Activated CD4-positive, alpha-beta T cell treated with anti-CD3 and anti-CD28 coated beads, Interleukin-2, Interleukin-6, amounts not matched to agents 100 ng/mL and 50 ng/mL, durations not matched to agents 16 hours and 8 hours (primary cell): ENCODE measurements at regions not wholly inside any gene's neighbourhood (a gene's known extent, or its start where the extent isn't known, plus 50 kb on each side); places are given as distances from the start of the nearest gene placed in this dataset.

Experiments used
- DNase-seq: peaks from one replicate; pipeline ENCODE4 v3.0.0-alpha.2; 2020

- DNase-seq = no peak
Measured at GRCh38 chr10:117884592-117884991, 162.1 kb downstream of the RAB11FIP2 start.

GRCh38 chr10:117885206-117885829 lies 161.4 kb downstream of the RAB11FIP2 start:
- no peak for DNase-seq

GRCh38 chr10:117886766-117887165 lies 160.0 kb downstream of the RAB11FIP2 start:
- no peak for DNase-seq

GRCh38 chr10:117889664-117890063 lies 157.1 kb downstream of the RAB11FIP2 start:
- DNase-seq = no peak

- DNase-seq = no peak
Measured at GRCh38 chr10:117892681-117893220, 154.0 kb downstream of the RAB11FIP2 start.

- no peak for DNase-seq
Measured at GRCh38 chr10:117894339-117894738, 152.4 kb downstream of the RAB11FIP2 start.

DNA sequence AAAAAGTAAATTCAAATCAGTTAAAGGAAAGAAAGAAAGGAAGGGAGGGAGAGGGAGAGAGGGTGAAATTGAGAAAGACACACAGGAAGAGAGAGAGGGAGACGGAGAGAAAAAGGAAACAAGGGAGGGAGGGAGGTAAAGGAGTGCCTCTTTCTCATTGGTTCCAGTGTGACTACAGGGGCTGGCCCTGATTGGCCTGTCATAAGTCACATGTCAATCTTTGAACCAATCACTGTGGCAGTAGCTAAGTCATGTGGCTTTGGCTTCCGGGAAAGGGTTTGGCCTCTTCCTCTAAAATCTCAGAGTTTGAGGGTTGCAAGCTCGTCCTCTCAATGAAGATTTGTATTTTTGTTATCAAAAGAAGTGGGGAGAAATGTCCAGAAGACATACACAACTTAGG lies 150.2 kb downstream of the RAB11FIP2 start:
- DNase-seq = no peak

GRCh38 chr10:117899181-117899683 lies 147.5 kb downstream of the RAB11FIP2 start:
- DNase-seq = no peak

DNA sequence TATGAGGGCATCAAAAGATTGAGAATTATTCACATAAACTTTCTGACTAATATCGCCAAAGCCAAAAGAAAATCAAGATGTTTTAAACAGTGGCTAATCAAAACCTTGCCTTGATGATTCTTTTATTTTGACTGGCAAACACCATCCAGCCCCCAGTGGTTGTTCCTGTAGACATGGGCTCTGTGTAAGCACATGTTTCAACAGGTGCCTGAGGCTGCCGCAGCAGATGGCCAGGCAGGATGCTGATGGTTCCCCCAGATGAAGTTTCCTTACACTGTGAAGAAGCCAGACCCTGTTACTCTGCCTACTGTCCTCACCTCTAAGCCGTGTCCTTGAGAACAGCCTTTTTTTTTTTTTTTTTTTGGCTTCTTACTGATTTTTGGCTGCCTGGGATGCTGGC lies 146.5 kb downstream of the RAB11FIP2 start:
- DNase-seq = no peak

GRCh38 chr10:117903854-117904253 lies 142.9 kb downstream of the RAB11FIP2 start:
- no peak for DNase-seq

- DNase-seq = no peak
Measured at GRCh38 chr10:117905404-117905803, 141.3 kb downstream of the RAB11FIP2 start.

- DNase-seq = no peak
Measured at GRCh38 chr10:117911684-117912083, 135.1 kb downstream of the RAB11FIP2 start.

DNA sequence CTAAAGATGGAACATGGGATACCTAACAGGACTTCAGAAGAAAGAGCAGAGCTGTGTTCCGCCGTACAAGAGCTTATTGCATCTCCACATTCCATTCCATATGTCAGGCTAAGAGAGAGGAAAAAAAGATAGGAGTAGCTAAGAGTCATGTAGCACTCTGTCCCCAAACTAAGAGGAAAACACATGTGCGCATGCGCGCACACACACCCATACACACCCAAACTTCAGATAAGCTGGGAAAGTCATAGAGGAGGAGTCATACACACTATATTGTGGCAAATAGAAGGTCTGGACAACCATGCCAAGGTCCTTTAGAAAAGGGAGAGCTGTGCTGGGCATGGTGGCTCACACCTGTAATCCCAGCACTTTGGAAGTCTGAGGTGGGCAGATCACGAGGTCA lies 132.4 kb downstream of the RAB11FIP2 start:
- no peak for DNase-seq

DNA sequence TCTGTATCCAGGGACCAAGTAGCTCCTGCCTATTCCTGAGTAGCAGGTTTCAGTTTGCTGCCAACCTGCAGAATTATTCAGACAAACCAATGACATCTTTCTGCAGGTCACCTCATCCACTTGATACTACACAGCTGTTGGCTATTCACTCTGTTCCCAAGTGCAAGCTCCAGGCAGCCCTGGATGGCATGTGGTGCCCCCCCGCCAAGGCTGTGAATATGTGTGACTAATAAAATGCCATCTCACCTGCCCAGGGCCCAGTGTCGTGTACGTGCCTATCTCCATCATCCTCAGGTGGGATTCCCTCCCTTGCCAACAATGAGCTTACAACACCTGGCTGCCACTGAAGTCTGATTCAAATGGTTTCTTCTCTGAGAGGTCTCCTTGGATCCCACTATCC lies 125.8 kb downstream of the RAB11FIP2 start:
- no peak for DNase-seq

- DNase-seq = no peak
Measured at GRCh38 chr10:117921421-117921820, 125.3 kb downstream of the RAB11FIP2 start.

- no peak for DNase-seq
Measured at GRCh38 chr10:117924820-117925219, 121.9 kb downstream of the RAB11FIP2 start.

DNA sequence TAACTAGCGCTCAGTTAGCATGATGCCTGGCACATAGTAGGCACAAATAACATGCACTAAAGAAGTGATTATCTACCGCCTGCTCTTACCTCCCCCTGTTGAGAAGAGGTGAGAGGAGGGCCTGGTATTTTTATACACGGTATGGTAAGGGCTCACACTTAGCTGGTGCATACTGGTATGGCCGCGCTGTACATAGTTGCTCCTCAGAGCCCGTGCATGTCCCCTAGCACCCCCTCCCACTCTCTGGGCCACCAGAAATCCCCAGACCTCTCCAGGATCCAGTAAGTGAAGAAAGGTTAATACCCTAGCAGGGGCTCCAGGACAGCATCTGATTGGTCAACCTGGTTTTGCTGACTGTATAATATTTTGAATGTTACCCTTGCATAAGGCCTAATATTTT lies 121.4 kb downstream of the RAB11FIP2 start:
- no peak for DNase-seq

DNA sequence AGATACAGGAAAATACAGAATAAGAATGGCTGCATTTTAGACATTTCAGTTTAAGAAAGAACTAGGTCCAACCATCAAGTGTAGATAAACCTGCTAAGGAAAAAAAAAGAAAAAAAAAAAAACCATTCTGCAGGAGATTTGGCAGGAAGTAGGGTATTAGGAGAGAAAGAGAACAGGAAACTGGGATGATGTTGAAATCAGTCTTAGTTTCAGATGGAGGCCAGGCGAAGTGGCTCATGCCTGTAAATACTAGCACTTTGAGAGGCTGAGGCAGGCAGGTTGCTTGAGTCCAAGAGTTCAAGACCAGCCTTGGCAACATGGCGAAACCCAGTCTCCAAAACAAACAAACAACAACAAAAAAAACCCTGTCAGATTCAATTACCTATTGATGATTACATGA lies 120.2 kb downstream of the RAB11FIP2 start:
- DNase-seq = no peak

- no peak for DNase-seq
Measured at GRCh38 chr10:117927332-117927731, 119.4 kb downstream of the RAB11FIP2 start.

DNA sequence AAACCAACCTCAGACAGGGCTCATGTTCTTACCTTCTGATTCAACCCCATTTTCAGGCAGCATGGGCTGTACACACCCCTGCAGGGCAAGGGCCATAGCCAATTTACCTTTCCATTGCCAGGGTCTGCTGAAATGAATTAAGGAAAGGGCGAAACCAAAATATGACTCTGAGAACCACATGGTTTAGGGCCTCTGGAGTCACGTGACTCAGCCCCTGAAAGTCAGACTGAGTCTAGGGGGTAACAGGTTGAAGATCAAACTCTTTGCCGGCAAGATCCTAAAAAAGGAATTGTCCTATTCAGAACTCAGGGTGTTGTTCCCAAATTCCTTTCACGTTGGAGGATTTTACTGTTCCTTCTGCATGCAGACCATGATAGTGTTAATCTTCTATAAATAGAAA lies 118.9 kb downstream of the RAB11FIP2 start:
- no peak for DNase-seq

DNA sequence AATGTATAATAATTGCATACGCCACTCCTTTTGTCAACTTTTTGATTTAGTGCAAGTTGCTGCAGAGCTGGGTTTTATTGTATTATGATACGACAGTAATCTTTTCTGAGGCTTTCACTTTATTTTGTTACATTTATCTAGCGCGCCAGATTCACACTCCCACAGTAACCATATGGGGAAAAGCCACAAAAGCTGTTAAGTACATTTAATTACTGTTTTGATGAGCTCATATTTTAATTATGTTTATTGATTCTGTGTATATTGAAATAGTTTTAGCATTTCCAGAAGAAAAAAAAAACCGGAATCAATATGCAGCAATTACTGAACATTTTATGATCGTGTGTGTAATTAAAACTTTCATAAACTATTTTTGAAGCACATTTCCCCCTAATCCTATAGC lies 118.5 kb downstream of the RAB11FIP2 start:
- DNase-seq = no peak

GRCh38 chr10:117928741-117929140 lies 118.0 kb downstream of the RAB11FIP2 start:
- DNase-seq = no peak

DNA sequence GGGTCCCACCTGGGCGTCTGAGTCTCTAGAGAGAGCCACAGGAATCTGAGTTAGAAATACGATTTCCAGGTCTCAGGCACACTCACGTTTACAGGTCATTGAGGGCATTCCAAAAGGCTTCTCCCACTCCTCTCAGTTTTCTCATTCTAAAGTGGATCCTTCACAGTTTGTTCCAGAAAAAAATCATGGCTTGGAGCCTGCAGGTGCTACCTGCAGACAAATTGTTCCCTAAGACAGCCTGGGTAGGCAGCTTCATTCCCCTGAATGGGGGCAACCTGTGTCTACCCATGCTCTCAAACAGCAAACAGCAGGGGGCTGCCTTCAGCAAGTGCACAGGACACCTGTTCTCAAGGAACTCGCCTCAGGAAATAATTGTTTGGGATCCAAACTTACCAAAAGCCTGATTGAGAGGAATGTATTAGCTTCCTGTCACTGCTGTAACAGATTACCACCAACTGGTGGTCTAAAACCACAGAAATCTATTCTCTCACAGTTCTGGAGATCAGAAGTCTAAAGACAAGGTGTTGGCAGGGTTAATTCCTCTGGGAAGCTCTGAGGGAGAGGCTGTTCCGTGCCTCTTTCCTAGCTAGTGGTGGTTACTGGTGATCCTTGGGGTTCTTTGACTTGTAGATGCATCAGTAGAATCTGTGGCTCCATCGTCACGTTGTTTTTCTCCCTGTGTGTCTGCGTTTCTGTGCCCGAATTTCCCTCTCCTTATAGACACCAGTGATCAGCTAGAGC lies 117.2 kb downstream of the RAB11FIP2 start:
- DNase-seq = no peak

- DNase-seq = no peak
Measured at GRCh38 chr10:117931078-117931477, 115.7 kb downstream of the RAB11FIP2 start.
